Neural progenitor cell (in vitro differentiated cells): ENCODE measurements at regions not wholly inside any gene's neighbourhood (a gene's known extent, or its start where the extent isn't known, plus 50 kb on each side); places are given as distances from the start of the nearest gene placed in this dataset.

Experiments
- CTCF ChIP-seq: fragments of 200-600 bp; sonication (generic); IDR thresholded peaks from 2 replicates; pipeline ENCODE4 v1.5.1; 2017; ENCODE audit warnings: antibody characterized with exemption, mild to moderate bottlenecking
- EZH2 ChIP-seq: fragments of 200-600 bp; sonication (generic); IDR thresholded peaks from 2 replicates; pipeline ENCODE4 v1.6.1; 2017; ENCODE audit warnings: antibody characterized with exemption, mild to moderate bottlenecking, moderate library complexity
- EZH2phosphoT487 ChIP-seq: fragments of 200-600 bp; sonication (generic); IDR thresholded peaks from 2 replicates; pipeline ENCODE4 v1.6.1; 2017; ENCODE audit warnings: antibody characterized with exemption

GRCh38 chr12:91868054-91868453 is 277.6 kb downstream of the BTG1 start:
- no peak for TF ChIP-seq CTCF
- TF ChIP-seq EZH2phosphoT487: no peak
- no peak for TF ChIP-seq EZH2
